Fibroblast of gingiva (primary cell): ENCODE measurements at regions not wholly inside any gene's neighbourhood (a gene's known extent, or its start where the extent isn't known, plus 50 kb on each side); places are given as distances from the start of the nearest gene placed in this dataset.

ENCODE experiments used
- DNase-seq: peaks from one replicate; pipeline ENCODE4 v3.0.0-alpha.2; 2011; ENCODE audit warnings: low read depth

GRCh38 chr12:24044941-24045703 lies 95.7 kb upstream of the SOX5 start:
- DNase-seq: no peak

DNA sequence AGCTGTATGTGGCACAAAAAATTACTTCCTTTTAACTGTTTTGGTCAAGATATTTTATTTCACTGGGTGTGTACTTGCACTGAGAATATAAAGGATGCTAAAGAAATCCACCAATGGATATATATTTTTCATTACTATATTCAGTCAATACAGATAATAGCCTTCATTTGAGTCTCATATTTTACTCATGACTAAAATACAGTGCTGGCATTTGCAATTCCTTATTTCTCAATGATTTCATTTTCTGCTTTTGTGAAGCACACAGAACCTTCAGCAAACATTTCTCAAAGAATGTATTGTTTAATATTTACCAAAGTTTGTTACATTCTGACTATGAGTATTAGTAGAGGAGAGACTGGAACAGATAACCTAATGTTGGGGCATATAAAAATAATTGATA lies 93.2 kb upstream of the SOX5 start:
- no peak for DNase-seq

DNA sequence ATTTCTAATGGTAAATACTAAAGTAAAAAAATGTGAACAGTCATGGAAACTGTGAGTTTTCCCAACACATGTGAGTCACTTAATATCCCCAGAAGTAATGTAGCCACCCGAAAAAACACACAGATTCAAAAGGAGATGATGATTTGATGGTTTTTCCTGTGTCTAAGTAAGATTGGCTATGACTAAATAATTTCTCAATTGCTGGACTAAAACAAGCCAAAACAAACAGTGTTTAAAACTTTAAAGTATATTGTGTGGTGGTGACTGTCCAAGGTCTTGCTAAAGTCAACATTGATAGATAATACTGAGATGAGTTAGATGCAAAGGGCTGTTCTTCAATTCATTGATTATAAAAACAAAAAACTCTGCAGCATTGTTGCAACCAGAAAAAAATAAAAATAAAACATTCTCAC lies 89.6 kb upstream of the SOX5 start:
- peak; percentile 96 for DNase-seq

GRCh38 chr12:24038211-24038997 lies 88.9 kb upstream of the SOX5 start:
- peak; percentile 5 for DNase-seq

- no peak for DNase-seq
Measured at GRCh38 chr12:24036438-24037216, 87.2 kb upstream of the SOX5 start.

DNA sequence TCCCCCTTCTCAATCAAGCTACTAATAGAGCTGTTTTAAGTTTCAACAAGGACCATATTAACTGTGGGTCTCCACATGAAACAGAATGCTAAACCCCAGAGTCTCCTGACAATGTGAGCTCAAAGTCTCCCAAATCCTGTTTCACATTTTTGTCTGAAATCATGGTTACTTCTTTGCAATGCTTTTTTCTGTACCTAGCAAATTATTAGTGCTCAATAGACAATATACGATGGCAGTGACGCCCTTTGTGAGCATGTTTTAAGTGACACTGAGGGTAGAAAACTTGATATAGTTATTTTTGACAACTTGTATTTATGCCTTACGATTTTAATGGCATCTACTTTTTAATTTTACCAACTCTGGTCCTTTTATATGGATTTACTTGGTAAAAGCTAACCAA lies 85.4 kb upstream of the SOX5 start:
- DNase-seq: no peak

- DNase-seq: peak; percentile 14
Measured at GRCh38 chr12:24034160-24034559, 84.7 kb upstream of the SOX5 start.

GRCh38 chr12:24027352-24027751 lies 77.9 kb upstream of the SOX5 start:
- no peak for DNase-seq

DNA sequence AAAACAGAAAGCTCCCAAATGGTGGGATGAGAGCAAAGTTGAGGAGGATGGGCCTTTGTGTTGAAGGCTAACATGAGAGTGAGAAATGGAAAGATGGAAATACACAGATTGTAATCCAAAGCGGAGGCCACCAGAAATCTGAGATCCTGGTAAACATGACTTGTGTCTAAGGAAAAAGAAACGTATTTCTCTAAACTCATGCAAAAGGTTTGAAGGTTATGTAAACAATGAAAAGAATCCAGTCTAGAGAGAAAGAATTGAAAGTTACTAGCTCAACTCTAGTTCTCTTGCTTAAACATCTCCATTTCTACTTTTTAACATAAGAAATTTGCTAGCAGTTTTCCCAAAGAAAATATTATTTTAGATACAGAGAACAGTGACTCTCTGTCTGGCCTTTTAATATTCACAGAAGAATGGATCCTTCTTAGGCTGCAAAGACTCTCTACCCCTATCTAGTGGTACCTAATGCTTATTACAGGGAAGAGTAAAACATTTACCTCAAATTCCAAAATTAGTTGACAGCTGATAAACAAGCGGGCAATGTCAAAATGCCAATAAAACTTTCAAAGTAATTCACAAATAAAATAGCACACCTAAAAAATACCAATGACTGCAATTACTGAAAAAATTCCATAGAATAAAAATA lies 75.8 kb upstream of the SOX5 start:
- no peak for DNase-seq

- DNase-seq: no peak
Measured at GRCh38 chr12:24023081-24023480, 73.6 kb upstream of the SOX5 start.

- DNase-seq: no peak
Measured at GRCh38 chr12:24021164-24021502, 71.7 kb upstream of the SOX5 start.

DNA sequence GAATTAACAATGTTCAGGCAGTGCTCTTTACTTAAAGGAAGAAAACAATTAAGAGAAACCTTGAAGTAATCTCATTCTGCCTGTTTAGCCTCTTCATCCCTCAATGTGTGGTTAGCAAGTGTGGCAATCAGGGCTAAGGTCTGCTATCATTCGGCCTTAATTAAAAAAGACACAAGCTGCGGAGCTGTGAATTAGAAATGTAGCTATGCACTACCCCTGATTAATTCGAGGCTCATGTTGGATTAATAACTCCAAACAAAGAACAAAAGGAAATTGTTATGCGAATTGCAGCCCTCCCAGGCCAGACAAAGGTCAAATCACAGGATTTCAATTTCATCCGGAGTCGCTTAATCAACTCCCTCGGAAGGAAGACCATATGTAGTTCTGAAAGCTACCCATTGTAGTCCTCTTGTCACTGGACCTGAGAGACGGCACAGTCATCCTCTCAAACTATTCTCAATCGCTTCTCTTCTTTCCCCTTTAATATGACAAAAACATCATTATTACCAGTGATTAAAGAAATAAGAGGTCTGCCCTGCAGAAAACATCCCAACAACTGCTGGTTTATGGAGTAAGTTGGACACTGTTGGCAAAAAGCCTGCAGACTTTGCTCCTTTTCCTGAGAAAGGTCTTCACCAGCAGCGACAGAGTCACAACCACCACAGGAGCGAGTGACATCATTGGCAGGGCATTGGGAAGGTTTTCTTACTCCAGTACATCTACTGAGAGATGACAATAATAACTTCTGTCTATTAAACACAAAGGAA lies 71.1 kb upstream of the SOX5 start:
- DNase-seq: no peak

DNA sequence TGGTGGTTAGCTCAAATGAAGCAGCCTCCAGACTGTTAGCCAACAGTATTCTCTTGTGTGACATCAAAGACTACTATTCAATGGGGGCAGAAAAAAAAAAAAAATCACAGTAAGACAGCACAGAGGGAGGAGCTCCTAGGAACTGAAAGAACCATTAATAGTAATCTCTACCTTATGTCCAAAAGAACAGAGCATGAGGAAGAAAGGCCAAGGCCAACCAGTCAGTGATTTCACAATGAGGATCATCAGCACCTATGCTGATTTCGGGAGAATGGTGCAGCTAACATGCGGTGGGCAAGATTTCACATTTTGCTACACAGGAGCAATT lies 66.3 kb upstream of the SOX5 start:
- DNase-seq: no peak

GRCh38 chr12:24014915-24015832 lies 65.7 kb upstream of the SOX5 start:
- no peak for DNase-seq

- no peak for DNase-seq
Measured at GRCh38 chr12:24014240-24014639, 64.8 kb upstream of the SOX5 start.

DNA sequence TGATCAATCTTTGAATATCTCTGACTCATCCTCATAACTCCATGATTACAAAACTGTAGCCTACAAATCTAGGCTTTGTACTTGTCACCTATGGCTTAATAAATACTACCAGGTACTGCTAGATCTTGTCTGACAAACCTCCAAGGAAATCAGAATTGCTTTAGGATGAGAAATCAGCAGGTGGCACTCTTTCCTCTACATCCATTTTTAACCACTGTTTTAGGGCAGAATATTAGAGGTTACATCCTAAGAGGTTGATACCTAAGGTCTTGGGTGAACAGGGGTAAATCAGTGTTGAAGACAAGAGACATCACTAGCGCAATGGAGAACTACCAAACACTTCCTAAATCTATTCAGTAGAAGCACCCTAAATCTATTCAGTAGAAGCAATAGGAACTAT lies 63.1 kb upstream of the SOX5 start:
- peak; percentile 2 for DNase-seq

- DNase-seq: no peak
Measured at GRCh38 chr12:24011927-24012507, 62.5 kb upstream of the SOX5 start.

- no peak for DNase-seq
Measured at GRCh38 chr12:24008166-24008565, 58.7 kb upstream of the SOX5 start.
